ENCODE measurements at regions not wholly inside any gene's neighbourhood (a gene's known extent, or its start where the extent isn't known, plus 50 kb on each side); places are given as distances from the start of the nearest gene placed in this dataset.

- DNase-seq (ENCODE audit: low read depth), result no peak
These were observed 88.0 kb upstream of the CTNNA1 start for GRCh38 chr5:138665261-138665660.

GRCh38 chr5:138664276-138664943 is 88.8 kb upstream of the CTNNA1 start:
- peak; percentile 72 for DNase-seq (ENCODE audit: low read depth)

GRCh38 chr5:138663561-138663960 is 88.4 kb upstream of the HSPA9 start:
- DNase-seq (ENCODE audit: low read depth), result no peak

GRCh38 chr5:138663009-138663408 is 87.8 kb upstream of the HSPA9 start:
- peak; percentile 26 for DNase-seq (ENCODE audit: low read depth)

GRCh38 chr5:138662599-138662998 is 87.4 kb upstream of the HSPA9 start:
- DNase-seq (ENCODE audit: low read depth), result no peak

- DNase-seq (ENCODE audit: low read depth), result no peak
These were observed 86.8 kb upstream of the HSPA9 start for GRCh38 chr5:138661991-138662434.

GRCh38 chr5:138661291-138661960 is 86.2 kb upstream of the HSPA9 start:
- no peak for DNase-seq (ENCODE audit: low read depth)

- DNase-seq (ENCODE audit: low read depth), result no peak
These were observed 84.9 kb upstream of the HSPA9 start for GRCh38 chr5:138660051-138660572.

GRCh38 chr5:138659561-138659960 is 84.4 kb upstream of the HSPA9 start:
- no peak for DNase-seq (ENCODE audit: low read depth)

GRCh38 chr5:138659121-138659520 is 83.9 kb upstream of the HSPA9 start:
- no peak for DNase-seq (ENCODE audit: low read depth)

- DNase-seq (ENCODE audit: low read depth), result no peak
These were observed 83.5 kb upstream of the HSPA9 start for GRCh38 chr5:138658676-138659075.

- DNase-seq (ENCODE audit: low read depth), result no peak
These were observed 82.2 kb upstream of the HSPA9 start for GRCh38 chr5:138657360-138657759.

- DNase-seq (ENCODE audit: low read depth), result no peak
These were observed 81.7 kb upstream of the HSPA9 start for GRCh38 chr5:138656916-138657315.

GRCh38 chr5:138655530-138656190 is 80.5 kb upstream of the HSPA9 start:
- DNase-seq (ENCODE audit: low read depth), result no peak

GRCh38 chr5:138654281-138654867 is 79.2 kb upstream of the HSPA9 start:
- DNase-seq (ENCODE audit: low read depth), result peak; percentile 88

- DNase-seq (ENCODE audit: low read depth), result peak; percentile 47
These were observed 78.3 kb upstream of the HSPA9 start for GRCh38 chr5:138653502-138653901.

- DNase-seq (ENCODE audit: low read depth), result no peak
These were observed 76.5 kb upstream of the HSPA9 start for GRCh38 chr5:138651767-138652117.

- no peak for DNase-seq (ENCODE audit: low read depth)
These were observed 76.0 kb upstream of the HSPA9 start for GRCh38 chr5:138651058-138651766.

- DNase-seq (ENCODE audit: low read depth), result no peak
These were observed 75.0 kb upstream of the HSPA9 start for GRCh38 chr5:138650196-138650595.

GRCh38 chr5:138649775-138650174 is 74.6 kb upstream of the HSPA9 start:
- DNase-seq (ENCODE audit: low read depth), result no peak

- DNase-seq (ENCODE audit: low read depth), result no peak
These were observed 74.1 kb upstream of the HSPA9 start for GRCh38 chr5:138649316-138649720.

GRCh38 chr5:138648841-138649240 is 73.6 kb upstream of the HSPA9 start:
- no peak for DNase-seq (ENCODE audit: low read depth)

All from Daoy (cell line).